ENCODE measurements at regions not wholly inside any gene's neighbourhood (a gene's known extent, or its start where the extent isn't known, plus 50 kb on each side); places are given as distances from the start of the nearest gene placed in this dataset.

DNA sequence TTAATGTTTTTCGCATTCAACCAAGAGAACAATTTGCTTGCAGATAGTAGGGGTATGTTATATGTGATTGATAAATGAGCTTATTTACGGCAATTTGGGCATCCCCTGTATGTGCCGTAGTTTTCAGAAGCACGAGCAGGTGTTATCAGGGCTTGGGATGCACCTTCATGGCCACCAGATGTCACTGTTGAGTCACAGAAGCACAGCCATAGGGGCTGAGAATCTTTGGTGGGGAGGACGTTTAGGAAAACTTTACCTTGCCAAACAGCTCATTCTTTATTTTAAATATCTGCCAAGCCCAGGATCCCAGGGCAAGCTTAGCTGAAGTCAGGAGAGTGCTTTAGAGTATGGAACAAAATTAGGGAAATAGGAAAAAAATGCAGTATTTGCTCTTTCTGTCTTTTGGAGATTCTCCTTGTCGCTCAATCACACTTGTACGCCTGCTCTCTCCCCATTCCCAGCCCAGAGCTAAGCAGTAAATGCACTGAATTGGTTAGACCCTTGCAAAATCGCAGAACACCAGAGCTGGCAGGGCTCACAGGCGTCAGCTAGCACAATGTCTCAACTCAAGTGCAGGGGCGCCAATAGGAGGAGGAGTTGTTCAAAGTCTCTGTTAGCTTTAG is 93.6 kb upstream of the MPHOSPH6 start:
- in situ Hi-C loops (cut with MboI) = loop anchor here (10.0 kb wide), 2 partner anchors 941 to 1181 kb away; no protein-coding TSS in a partner anchor
- H3K4me3 ChIP-seq = no peak overlapping the region
- H3K79me2 ChIP-seq (ENCODE audit: control insufficient read depth, insufficient read depth, low read length) = no peaks in the 10 kb centered on the region
- ChIA-PET POLR2A (no interaction called here), CTCF (ENCODE audit: low intra/inter-chr PET ratio) (interaction anchor here (0.6 to 1.5 kb wide), 5 partner anchors 34 to 376 kb away, joined by 3 to 6 read pairs (median 3); no protein-coding TSS in a partner anchor)
- BruUV-seq (replicated peaks) = no TSS peak
- H4K20me1 ChIP-seq (replicated peaks; ENCODE audit: control insufficient read depth, insufficient read depth, low read length) = no peaks in the 10 kb centered on the region
- no peaks in the 10 kb centered on the region for H3K9me1 ChIP-seq (ENCODE audit: control insufficient read depth, insufficient read depth, low read length)
- peak; percentile 99 for ATAC-seq
- H3K27ac ChIP-seq (ENCODE audit: extremely low read depth, low read depth, low read length) = no peak overlapping the region
- no peak overlapping the region for H3K9ac ChIP-seq (ENCODE audit: insufficient read depth in 1 of 2, low read depth in 2 of 2, low read length in 2 of 2)
- H3K4me1 ChIP-seq (replicated peaks in 1 of 2; ENCODE audit: control insufficient read depth in 2 of 2, insufficient read depth in 2 of 2, low read length in 2 of 2) = no peaks in the 10 kb centered on the region
- FAIRE-seq = peak; percentile 97
- DNase-seq (ENCODE audit: extremely low read depth in 1 of 4, low spot score in 3 of 4) = peak; percentile 75 to 89 (median 82)
- intact Hi-C loops (cut with micrococcal nuclease) = loop anchor here (1.0 to 5.0 kb wide), 4 partner anchors 193 to 1184 kb away; no protein-coding TSS in a partner anchor
- H3K9me3 ChIP-seq (replicated peaks; ENCODE audit: control insufficient read depth, insufficient read depth, low read depth, low read length) = no peaks in the 10 kb centered on the region
- no peaks in the 10 kb centered on the region for H3K27me3 ChIP-seq (ENCODE audit: control insufficient read depth in 2 of 2, insufficient read depth in 2 of 2, low read length in 2 of 2)
- 9% methylated on average over 10 of the region's 10 CpGs for WGBS (ENCODE audit: insufficient coverage, low coverage, missing lambda C conversion rate)
- no peak overlapping the region for H2AFZ ChIP-seq (ENCODE audit: low read depth, low read length)
- H3K4me2 ChIP-seq (ENCODE audit: insufficient read depth, low read length) = no peak overlapping the region
- no peaks in the 10 kb centered on the region for H3K36me3 ChIP-seq (ENCODE audit: control insufficient read depth, insufficient read depth, low read length)
- TF ChIP-seq, protein P1, sequence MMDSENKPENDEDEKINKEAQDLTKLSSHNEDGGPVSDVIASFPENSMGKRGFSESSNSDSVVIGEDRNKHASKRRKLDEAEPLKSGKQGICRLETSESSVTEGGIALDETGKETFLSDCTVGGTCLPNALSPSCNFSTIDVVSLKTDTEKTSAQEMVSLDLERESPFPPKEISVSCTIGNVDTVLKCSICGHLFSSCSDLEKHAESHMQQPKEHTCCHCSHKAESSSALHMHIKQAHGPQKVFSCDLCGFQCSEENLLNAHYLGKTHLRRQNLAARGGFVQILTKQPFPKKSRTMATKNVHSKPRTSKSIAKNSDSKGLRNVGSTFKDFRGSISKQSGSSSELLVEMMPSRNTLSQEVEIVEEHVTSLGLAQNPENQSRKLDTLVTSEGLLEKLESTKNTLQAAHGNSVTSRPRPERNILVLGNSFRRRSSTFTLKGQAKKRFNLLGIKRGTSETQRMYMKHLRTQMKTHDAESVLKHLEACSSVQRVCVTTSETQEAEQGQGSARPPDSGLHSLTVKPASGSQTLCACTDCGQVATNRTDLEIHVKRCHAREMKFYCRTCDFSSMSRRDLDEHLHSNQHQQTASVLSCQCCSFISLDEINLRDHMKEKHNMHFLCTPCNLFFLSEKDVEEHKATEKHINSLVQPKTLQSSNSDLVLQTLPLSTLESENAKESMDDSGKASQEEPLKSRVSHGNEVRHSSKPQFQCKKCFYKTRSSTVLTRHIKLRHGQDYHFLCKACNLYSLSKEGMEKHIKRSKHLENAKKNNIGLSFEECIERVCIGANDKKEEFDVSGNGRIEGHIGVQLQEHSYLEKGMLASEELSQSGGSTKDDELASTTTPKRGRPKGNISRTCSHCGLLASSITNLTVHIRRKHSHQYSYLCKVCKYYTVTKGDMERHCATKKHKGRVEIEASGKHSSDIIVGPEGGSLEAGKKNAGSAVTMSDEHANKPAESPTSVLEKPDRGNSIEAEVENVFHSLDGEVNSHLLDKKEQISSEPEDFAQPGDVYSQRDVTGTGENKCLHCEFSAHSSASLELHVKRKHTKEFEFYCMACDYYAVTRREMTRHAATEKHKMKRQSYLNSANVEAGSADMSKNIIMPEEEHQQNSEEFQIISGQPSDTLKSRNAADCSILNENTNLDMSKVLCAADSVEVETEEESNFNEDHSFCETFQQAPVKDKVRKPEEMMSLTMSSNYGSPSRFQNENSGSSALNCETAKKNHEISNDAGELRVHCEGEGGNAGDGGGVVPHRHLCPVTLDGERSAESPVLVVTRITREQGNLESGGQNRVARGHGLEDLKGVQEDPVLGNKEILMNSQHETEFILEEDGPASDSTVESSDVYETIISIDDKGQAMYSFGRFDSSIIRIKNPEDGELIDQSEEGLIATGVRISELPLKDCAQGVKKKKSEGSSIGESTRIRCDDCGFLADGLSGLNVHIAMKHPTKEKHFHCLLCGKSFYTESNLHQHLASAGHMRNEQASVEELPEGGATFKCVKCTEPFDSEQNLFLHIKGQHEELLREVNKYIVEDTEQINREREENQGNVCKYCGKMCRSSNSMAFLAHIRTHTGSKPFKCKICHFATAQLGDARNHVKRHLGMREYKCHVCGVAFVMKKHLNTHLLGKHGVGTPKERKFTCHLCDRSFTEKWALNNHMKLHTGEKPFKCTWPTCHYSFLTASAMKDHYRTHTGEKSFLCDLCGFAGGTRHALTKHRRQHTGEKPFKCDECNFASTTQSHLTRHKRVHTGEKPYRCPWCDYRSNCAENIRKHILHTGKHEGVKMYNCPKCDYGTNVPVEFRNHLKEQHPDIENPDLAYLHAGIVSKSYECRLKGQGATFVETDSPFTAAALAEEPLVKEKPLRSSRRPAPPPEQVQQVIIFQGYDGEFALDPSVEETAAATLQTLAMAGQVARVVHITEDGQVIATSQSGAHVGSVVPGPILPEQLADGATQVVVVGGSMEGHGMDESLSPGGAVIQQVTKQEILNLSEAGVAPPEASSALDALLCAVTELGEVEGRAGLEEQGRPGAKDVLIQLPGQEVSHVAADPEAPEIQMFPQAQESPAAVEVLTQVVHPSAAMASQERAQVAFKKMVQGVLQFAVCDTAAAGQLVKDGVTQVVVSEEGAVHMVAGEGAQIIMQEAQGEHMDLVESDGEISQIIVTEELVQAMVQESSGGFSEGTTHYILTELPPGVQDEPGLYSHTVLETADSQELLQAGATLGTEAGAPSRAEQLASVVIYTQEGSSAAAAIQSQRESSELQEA (IDR thresholded peaks at IDR 0.05; ENCODE audit: low read depth) = no peak
- peak; percentile 29; the same call in 1 of the 2 replicates for TF ChIP-seq ARID2 (IDR thresholded peaks at IDR 0.05)
- TF ChIP-seq, protein P2, sequence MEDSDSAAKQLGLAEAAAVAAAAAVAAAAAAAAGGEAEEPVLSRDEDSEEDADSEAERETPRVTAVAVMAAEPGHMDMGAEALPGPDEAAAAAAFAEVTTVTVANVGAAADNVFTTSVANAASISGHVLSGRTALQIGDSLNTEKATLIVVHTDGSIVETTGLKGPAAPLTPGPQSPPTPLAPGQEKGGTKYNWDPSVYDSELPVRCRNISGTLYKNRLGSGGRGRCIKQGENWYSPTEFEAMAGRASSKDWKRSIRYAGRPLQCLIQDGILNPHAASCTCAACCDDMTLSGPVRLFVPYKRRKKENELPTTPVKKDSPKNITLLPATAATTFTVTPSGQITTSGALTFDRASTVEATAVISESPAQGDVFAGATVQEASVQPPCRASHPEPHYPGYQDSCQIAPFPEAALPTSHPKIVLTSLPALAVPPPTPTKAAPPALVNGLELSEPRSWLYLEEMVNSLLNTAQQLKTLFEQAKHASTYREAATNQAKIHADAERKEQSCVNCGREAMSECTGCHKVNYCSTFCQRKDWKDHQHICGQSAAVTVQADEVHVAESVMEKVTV (CRISPR knock-in tag; IDR thresholded peaks at IDR 0.05) = peak; percentile 86
- TF ChIP-seq, protein P3, sequence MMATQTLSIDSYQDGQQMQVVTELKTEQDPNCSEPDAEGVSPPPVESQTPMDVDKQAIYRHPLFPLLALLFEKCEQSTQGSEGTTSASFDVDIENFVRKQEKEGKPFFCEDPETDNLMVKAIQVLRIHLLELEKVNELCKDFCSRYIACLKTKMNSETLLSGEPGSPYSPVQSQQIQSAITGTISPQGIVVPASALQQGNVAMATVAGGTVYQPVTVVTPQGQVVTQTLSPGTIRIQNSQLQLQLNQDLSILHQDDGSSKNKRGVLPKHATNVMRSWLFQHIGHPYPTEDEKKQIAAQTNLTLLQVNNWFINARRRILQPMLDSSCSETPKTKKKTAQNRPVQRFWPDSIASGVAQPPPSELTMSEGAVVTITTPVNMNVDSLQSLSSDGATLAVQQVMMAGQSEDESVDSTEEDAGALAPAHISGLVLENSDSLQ (IDR thresholded peaks at IDR 0.05) = no peak
- TF ChIP-seq, protein P4, sequence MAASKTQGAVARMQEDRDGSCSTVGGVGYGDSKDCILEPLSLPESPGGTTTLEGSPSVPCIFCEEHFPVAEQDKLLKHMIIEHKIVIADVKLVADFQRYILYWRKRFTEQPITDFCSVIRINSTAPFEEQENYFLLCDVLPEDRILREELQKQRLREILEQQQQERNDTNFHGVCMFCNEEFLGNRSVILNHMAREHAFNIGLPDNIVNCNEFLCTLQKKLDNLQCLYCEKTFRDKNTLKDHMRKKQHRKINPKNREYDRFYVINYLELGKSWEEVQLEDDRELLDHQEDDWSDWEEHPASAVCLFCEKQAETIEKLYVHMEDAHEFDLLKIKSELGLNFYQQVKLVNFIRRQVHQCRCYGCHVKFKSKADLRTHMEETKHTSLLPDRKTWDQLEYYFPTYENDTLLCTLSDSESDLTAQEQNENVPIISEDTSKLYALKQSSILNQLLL (CRISPR knock-in tag; IDR thresholded peaks at IDR 0.05; ENCODE audit: borderline replicate concordance) = no peak
- TF ChIP-seq CREB1 (IDR thresholded peaks at IDR 0.05) = no peak
- TF ChIP-seq CREB1 (CRISPR knock-in tag; IDR thresholded peaks at IDR 0.05) = no peak
- TF ChIP-seq HDAC3 (IDR thresholded peaks at IDR 0.05; ENCODE audit: borderline replicate concordance, partially characterized antibody) = no peak
- peak; percentile 83 to 93 for TF ChIP-seq RAD21 (CRISPR knock-in tag; conservative IDR thresholded peaks at IDR 0.05 in 1 of 2, IDR thresholded peaks at IDR 0.05 in 1 of 2)

Data from K562 (cell line).